ENCODE measurements at regions not wholly inside any gene's neighbourhood (a gene's known extent, or its start where the extent isn't known, plus 50 kb on each side); places are given as distances from the start of the nearest gene placed in this dataset.

GRCh38 chr2:16184945-16185660 lies 244.8 kb downstream of the MYCN start:
- no peaks in the 10 kb centered on the region for H3K4me1 ChIP-seq (ENCODE audit: control insufficient read depth, insufficient read depth, low read length)
- H2BK120ac ChIP-seq (ENCODE audit: low read depth, low read length), result no peak overlapping the region
- no peak overlapping the region for H2BK15ac ChIP-seq (ENCODE audit: low read depth, low read length)
- no peak overlapping the region for H2AFZ ChIP-seq (replicated peaks; ENCODE audit: low read length, poor library complexity)
- in situ Hi-C loops (cut with MboI; ENCODE audit: low sequenced_read_pairs), result no loop called here
- H3K27ac ChIP-seq (ENCODE audit: insufficient read depth, low read length), result no peak overlapping the region
- no peak overlapping the region for H3K56ac ChIP-seq (ENCODE audit: extremely low read depth, insufficient read depth, low read length)
- 86% methylated on average over 5 of the region's 9 CpGs; no CpG with 5 or more reads in 1 of the 2 experiments for whole genome bisulfite sequencing, 2 experiments (ENCODE audit: extremely low coverage in 2 of 2, insufficient read length in 1 of 2)
- H2AK5ac ChIP-seq (ENCODE audit: low read depth, low read length), result no peak overlapping the region
- no peak overlapping the region for H3K4me2 ChIP-seq (ENCODE audit: low read depth, low read length)
- ChIA-PET CTCF (no interaction called here), POLR2A (ENCODE audit: unreplicated experiment) (no interaction called here)
- dilution Hi-C loops (cut with HindIII; ENCODE audit: low sequenced_read_pairs, unreplicated experiment), result no loop called here
- no peaks in the 10 kb centered on the region for H3K36me3 ChIP-seq (ENCODE audit: control insufficient read depth, insufficient read depth, low read length)
- H3K79me1 ChIP-seq (ENCODE audit: low read depth in 1 of 2, low read length in 2 of 2), result no peaks in the 10 kb centered on the region
- no peaks in the 10 kb centered on the region for H3K9me1 ChIP-seq (ENCODE audit: insufficient read depth, low read length)
- ATAC-seq (ENCODE audit: low read depth) (no peak), DNase-seq (no peak)
- H4K20me1 ChIP-seq (ENCODE audit: insufficient read depth, low read length), result no peaks in the 10 kb centered on the region
- H2AK9ac ChIP-seq (replicated peaks; ENCODE audit: low read depth, low read length, poor library complexity), result no peak overlapping the region
- no peak overlapping the region for H3K18ac ChIP-seq (ENCODE audit: low read depth, low read length)
- no peak overlapping the region for H4K91ac ChIP-seq (ENCODE audit: insufficient read depth, low read depth, low read length)
- no peak overlapping the region for H3K9ac ChIP-seq (ENCODE audit: low read depth, low read length)
- no peak overlapping the region for H3K23ac ChIP-seq (ENCODE audit: low read depth, low read length)
- no peak overlapping the region for H3K14ac ChIP-seq (replicated peaks; ENCODE audit: low read depth, low read length)
- H2BK20ac ChIP-seq (ENCODE audit: low read depth, low read length), result no peak overlapping the region
- no peak overlapping the region for H3K4me3 ChIP-seq (ENCODE audit: insufficient read depth, low read depth, low read length)
- no peak overlapping the region for H3K4ac ChIP-seq (ENCODE audit: low read depth, low read length)
- no peaks in the 10 kb centered on the region for H3K27me3 ChIP-seq (ENCODE audit: control insufficient read depth, insufficient read depth, low read length)
- no peak overlapping the region for H4K8ac ChIP-seq (ENCODE audit: low read depth in 2 of 2, low read length in 2 of 2)
- BruUV-seq (replicated peaks), result no TSS peak
- intact Hi-C loops (cut with micrococcal nuclease), result no loop called here
- H3K9me3 ChIP-seq (ENCODE audit: control insufficient read depth, insufficient read depth, low read length), result peaks cover 48% of the 10 kb centered on the region
- no peak overlapping the region for H2BK5ac ChIP-seq (ENCODE audit: low read depth, low read length, poor library complexity, severe bottlenecking)
- TF ChIP-seq BHLHE40 (IDR thresholded peaks at IDR 0.05; ENCODE audit: low read depth, low read length) (no peak), RCOR1 (IDR thresholded peaks at IDR 0.05; ENCODE audit: insufficient replicate concordance, low read length) (no peak), CHD1 (IDR thresholded peaks at IDR 0.05; ENCODE audit: low read depth, low read length) (no peak), MXI1 (IDR thresholded peaks at IDR 0.05; ENCODE audit: borderline replicate concordance, low read depth, low read length) (no peak), NFE2L2 (IDR thresholded peaks at IDR 0.05; ENCODE audit: low read depth, low read length) (no peak), RFX5 (IDR thresholded peaks at IDR 0.05; ENCODE audit: low read depth, low read length) (no peak), RAD21 (IDR thresholded peaks at IDR 0.05; ENCODE audit: low read length) (no peak), USF2 (IDR thresholded peaks at IDR 0.05; ENCODE audit: low read depth, low read length) (no peak), FOS (IDR thresholded peaks at IDR 0.05; ENCODE audit: low read depth, low read length) (no peak), POLR2A (IDR thresholded peaks at IDR 0.05; ENCODE audit: low read depth, low read length) (no peak), CEBPB (IDR thresholded peaks at IDR 0.05; ENCODE audit: low read depth, low read length) (no peak), MAZ (IDR thresholded peaks at IDR 0.05; ENCODE audit: borderline replicate concordance, low read depth, low read length) (no peak), MAFK (IDR thresholded peaks at IDR 0.05; ENCODE audit: low read depth, low read length) (no peak), SMC3 (IDR thresholded peaks at IDR 0.05; ENCODE audit: low read depth, low read length) (no peak), CTCF (conservative IDR thresholded peaks at IDR 0.05; ENCODE audit: low read depth, low read length) (no peak), ELK1 (IDR thresholded peaks at IDR 0.05; ENCODE audit: borderline replicate concordance, low read depth, low read length) (no peak)
- no peak overlapping the region for H4K5ac ChIP-seq (ENCODE audit: low read depth, low read length)

Data from IMR-90 (cell line).